ENCODE measurements at regions not wholly inside any gene's neighbourhood (a gene's known extent, or its start where the extent isn't known, plus 50 kb on each side); places are given as distances from the start of the nearest gene placed in this dataset.

DNA sequence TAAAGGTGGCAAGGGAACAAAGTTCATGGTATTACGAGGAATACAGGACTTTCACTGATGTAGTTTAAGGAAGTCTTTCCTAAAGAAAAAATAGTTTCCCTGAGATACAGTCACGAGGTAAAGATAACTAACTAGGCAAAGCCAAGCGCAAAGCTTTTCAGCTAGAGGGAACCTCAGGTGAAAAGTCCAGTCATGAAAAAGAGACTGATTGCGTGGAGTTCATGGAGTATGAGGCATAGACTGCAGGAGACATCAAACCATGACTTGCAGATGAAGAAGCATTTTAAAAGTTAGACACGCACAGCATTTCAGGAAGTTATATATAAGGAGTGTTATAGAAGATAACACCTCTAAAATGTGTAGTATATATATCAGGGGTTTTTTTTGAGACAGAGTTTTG lies 205.6 kb upstream of the ZNF184 start:
- TF ChIP-seq, protein P1, sequence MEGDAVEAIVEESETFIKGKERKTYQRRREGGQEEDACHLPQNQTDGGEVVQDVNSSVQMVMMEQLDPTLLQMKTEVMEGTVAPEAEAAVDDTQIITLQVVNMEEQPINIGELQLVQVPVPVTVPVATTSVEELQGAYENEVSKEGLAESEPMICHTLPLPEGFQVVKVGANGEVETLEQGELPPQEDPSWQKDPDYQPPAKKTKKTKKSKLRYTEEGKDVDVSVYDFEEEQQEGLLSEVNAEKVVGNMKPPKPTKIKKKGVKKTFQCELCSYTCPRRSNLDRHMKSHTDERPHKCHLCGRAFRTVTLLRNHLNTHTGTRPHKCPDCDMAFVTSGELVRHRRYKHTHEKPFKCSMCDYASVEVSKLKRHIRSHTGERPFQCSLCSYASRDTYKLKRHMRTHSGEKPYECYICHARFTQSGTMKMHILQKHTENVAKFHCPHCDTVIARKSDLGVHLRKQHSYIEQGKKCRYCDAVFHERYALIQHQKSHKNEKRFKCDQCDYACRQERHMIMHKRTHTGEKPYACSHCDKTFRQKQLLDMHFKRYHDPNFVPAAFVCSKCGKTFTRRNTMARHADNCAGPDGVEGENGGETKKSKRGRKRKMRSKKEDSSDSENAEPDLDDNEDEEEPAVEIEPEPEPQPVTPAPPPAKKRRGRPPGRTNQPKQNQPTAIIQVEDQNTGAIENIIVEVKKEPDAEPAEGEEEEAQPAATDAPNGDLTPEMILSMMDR (IDR thresholded peaks at IDR 0.05): no peak
- no peak for TF ChIP-seq POLR2A (IDR thresholded peaks at IDR 0.05)

All from uterus (tissue), 2 donors.